Panc1 (cell line): ENCODE measurements at regions not wholly inside any gene's neighbourhood (a gene's known extent, or its start where the extent isn't known, plus 50 kb on each side); places are given as distances from the start of the nearest gene placed in this dataset.

Experiments
- ATAC-seq: fragments of 200-7000 bp; cut with Tn5 transposase; 2 replicates; pipeline ENCODE4 v1.9.1; 2020; ENCODE audit warnings: mild to moderate bottlenecking, moderate library complexity
- BruUV-seq: library from RNA; stranded (reverse); fragments of 400-500 nt; replicated peaks from 2 replicates; lab custom pipeline; 2021; lab: Mats Ljungman, UMichigan
- CTCF ChIA-PET: fragments of 300-600 bp; sonication (Branson Sonifier 250); formaldehyde crosslinking; loops from one replicate; lab custom pipeline; 2022; ENCODE audit warnings: antibody characterized with exemption; lab: Charles Lee
- POLR2A ChIA-PET: fragments of 300-600 bp; sonication (Branson Sonifier 250); formaldehyde crosslinking; loops from one replicate; lab custom pipeline; 2022; ENCODE audit warnings: antibody characterized with exemption; lab: Charles Lee
- DNase-seq: peaks from one replicate; pipeline ENCODE4 v3.0.0-alpha.2; 2010; ENCODE audit warnings: low read depth, low spot score
- H3K27ac ChIP-seq: 2 replicates; pipeline ENCODE4 v1.5.1; 2011; ENCODE audit warnings: mild to moderate bottlenecking, low read length, inconsistent platforms
- H3K27me3 ChIP-seq: fragments of 200-500 bp; sonication (Bioruptor generic); 2 replicates; pipeline ENCODE4 v1.6.0; 2014; ENCODE audit warnings: low read length, inconsistent platforms; ENCODE audit not compliant: control insufficient read depth, insufficient read depth
- H3K36me3 ChIP-seq: fragments of 200-500 bp; sonication (Bioruptor generic); 2 replicates; pipeline ENCODE4 v1.5.1; 2014; ENCODE audit warnings: inconsistent platforms, mild to moderate bottlenecking, low read length, moderate library complexity; ENCODE audit not compliant: control insufficient read depth, insufficient read depth
- H3K4me1 ChIP-seq: 2 replicates; pipeline ENCODE4 v1.5.1; 2011; ENCODE audit warnings: inconsistent platforms, mild to moderate bottlenecking, low read length, moderate library complexity; ENCODE audit not compliant: control insufficient read depth, insufficient read depth
- H3K4me3 ChIP-seq, 2 experiments: 2 replicates each; pipeline ENCODE4 v1.5.1; 2011 to 2012; ENCODE audit warnings: low read depth in 2 of 2, low read length in 2 of 2, mild to moderate bottlenecking in 2 of 2, inconsistent platforms in 1 of 2, moderate library complexity in 1 of 2
- H3K9me3 ChIP-seq: fragments of 200-500 bp; sonication (Bioruptor generic); 2 replicates; pipeline ENCODE4 v1.5.1; 2014; ENCODE audit warnings: low read depth, mild to moderate bottlenecking, inconsistent platforms, low read length, moderate library complexity; ENCODE audit not compliant: control insufficient read depth, insufficient read depth
- POLR2AphosphoS5 ChIP-seq: IDR thresholded peaks from 2 replicates; pipeline ENCODE4 v1.6.1; 2012; ENCODE audit warnings: mild to moderate bottlenecking, low read depth, low read length, moderate library complexity
- SIN3A ChIP-seq: IDR thresholded peaks from 2 replicates; pipeline ENCODE4 v1.6.1; 2012; ENCODE audit warnings: low read depth, mild to moderate bottlenecking, low read length, moderate library complexity, borderline replicate concordance; ENCODE audit not compliant: insufficient read depth
- TCF7L2 ChIP-seq: IDR thresholded peaks from 2 replicates; pipeline ENCODE4 v1.6.1; 2011; ENCODE audit warnings: mild to moderate bottlenecking, low read depth, low read length, inconsistent platforms
- in situ Hi-C: cut with HindIII; loops from 2 replicates; pipeline ENCODE4 v1.10.0; 2016; ENCODE audit warnings: low sequenced_read_pairs, low pct_unique_long_range_greater_than_20kb
- intact Hi-C: fragments of 100-400 bp; cut with micrococcal nuclease; formaldehyde crosslinking; loops from one replicate; pipeline ENCODE4 v1.10.0; 2022; ENCODE audit not compliant: unreplicated experiment
- TF ChIP-seq, protein P1 (sequence below), 2 experiments: IDR thresholded peaks; 2 replicates each; pipeline ENCODE4 v1.6.1; 2011 to 2012; ENCODE audit warnings: low read depth in 2 of 2, control low read depth in 1 of 2, low read length in 1 of 2, mild to moderate bottlenecking in 1 of 2, moderate library complexity in 1 of 2; ENCODE audit not compliant: insufficient read depth in 1 of 2
- TF ChIP-seq, protein P2 (sequence below): fragments of 450-650 bp; IDR thresholded peaks from 2 replicates; pipeline ENCODE4 v1.5.1; 2017; ENCODE audit warnings: mild to moderate bottlenecking

GRCh38 chr2:36134281-36134680 is 221.3 kb upstream of the CRIM1 start:
- in situ Hi-C loops: no loop called here
- Histone ChIP-seq H3K4me3 (no peak overlapping the region), H3K9me3 (no peaks in the 10 kb centered on the region), H3K27me3 (no peaks in the 10 kb centered on the region), H3K27ac (no peak overlapping the region), H3K36me3 (no peaks in the 10 kb centered on the region), H3K4me1 (no peaks in the 10 kb centered on the region)
- POLR2A ChIA-PET: no interaction called here
- BruUV-seq: no TSS peak
- TF ChIP-seq POLR2AphosphoS5: no peak
- no peak for TF ChIP-seq TCF7L2
- TF ChIP-seq SIN3A: no peak
- TF ChIP-seq, protein P1, sequence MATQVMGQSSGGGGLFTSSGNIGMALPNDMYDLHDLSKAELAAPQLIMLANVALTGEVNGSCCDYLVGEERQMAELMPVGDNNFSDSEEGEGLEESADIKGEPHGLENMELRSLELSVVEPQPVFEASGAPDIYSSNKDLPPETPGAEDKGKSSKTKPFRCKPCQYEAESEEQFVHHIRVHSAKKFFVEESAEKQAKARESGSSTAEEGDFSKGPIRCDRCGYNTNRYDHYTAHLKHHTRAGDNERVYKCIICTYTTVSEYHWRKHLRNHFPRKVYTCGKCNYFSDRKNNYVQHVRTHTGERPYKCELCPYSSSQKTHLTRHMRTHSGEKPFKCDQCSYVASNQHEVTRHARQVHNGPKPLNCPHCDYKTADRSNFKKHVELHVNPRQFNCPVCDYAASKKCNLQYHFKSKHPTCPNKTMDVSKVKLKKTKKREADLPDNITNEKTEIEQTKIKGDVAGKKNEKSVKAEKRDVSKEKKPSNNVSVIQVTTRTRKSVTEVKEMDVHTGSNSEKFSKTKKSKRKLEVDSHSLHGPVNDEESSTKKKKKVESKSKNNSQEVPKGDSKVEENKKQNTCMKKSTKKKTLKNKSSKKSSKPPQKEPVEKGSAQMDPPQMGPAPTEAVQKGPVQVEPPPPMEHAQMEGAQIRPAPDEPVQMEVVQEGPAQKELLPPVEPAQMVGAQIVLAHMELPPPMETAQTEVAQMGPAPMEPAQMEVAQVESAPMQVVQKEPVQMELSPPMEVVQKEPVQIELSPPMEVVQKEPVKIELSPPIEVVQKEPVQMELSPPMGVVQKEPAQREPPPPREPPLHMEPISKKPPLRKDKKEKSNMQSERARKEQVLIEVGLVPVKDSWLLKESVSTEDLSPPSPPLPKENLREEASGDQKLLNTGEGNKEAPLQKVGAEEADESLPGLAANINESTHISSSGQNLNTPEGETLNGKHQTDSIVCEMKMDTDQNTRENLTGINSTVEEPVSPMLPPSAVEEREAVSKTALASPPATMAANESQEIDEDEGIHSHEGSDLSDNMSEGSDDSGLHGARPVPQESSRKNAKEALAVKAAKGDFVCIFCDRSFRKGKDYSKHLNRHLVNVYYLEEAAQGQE (IDR thresholded peaks at IDR 0.05; ENCODE audit: insufficient read depth in 1 of 2, low read depth in 2 of 2, low read length in 1 of 2): no peak
- TF ChIP-seq, protein P2, sequence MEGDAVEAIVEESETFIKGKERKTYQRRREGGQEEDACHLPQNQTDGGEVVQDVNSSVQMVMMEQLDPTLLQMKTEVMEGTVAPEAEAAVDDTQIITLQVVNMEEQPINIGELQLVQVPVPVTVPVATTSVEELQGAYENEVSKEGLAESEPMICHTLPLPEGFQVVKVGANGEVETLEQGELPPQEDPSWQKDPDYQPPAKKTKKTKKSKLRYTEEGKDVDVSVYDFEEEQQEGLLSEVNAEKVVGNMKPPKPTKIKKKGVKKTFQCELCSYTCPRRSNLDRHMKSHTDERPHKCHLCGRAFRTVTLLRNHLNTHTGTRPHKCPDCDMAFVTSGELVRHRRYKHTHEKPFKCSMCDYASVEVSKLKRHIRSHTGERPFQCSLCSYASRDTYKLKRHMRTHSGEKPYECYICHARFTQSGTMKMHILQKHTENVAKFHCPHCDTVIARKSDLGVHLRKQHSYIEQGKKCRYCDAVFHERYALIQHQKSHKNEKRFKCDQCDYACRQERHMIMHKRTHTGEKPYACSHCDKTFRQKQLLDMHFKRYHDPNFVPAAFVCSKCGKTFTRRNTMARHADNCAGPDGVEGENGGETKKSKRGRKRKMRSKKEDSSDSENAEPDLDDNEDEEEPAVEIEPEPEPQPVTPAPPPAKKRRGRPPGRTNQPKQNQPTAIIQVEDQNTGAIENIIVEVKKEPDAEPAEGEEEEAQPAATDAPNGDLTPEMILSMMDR: no peak
- DNase-seq (no peak), ATAC-seq (no peak)
- intact Hi-C loops: no loop called here
- CTCF ChIA-PET: no interaction called here

- DNase-seq (no peak), ATAC-seq (no peak)
- in situ Hi-C loops: no loop called here
- CTCF ChIA-PET: no interaction called here
- BruUV-seq: no TSS peak
- Histone ChIP-seq H3K9me3 (no peaks in the 10 kb centered on the region), H3K36me3 (no peaks in the 10 kb centered on the region), H3K27me3 (no peaks in the 10 kb centered on the region), H3K4me1 (no peaks in the 10 kb centered on the region), H3K27ac (no peak overlapping the region), H3K4me3 (no peak overlapping the region)
- POLR2A ChIA-PET: no interaction called here
- intact Hi-C loops: no loop called here
- TF ChIP-seq TCF7L2 (no peak), POLR2AphosphoS5 (no peak), SIN3A (no peak)
- TF ChIP-seq, protein P1 (IDR thresholded peaks at IDR 0.05; ENCODE audit: insufficient read depth in 1 of 2, low read depth in 2 of 2, low read length in 1 of 2): no peak
- TF ChIP-seq, protein P2: no peak
These were observed 227.2 kb upstream of the CRIM1 start for GRCh38 chr2:36128359-36128758.
